HG03064 (cell line): ENCODE measurements at regions not wholly inside any gene's neighbourhood (a gene's known extent, or its start where the extent isn't known, plus 50 kb on each side); places are given as distances from the start of the nearest gene placed in this dataset.

Experiments used
- ATAC-seq: cut with Tn5 transposase; IDR thresholded peaks from one replicate; pipeline ENCODE4 v1.9.1; 2021; ENCODE audit warnings: low read depth; ENCODE audit not compliant: unreplicated experiment

GRCh38 chr2:12227941-12228608 is 481.6 kb downstream of the LPIN1 start:
- no peak for ATAC-seq

- no peak for ATAC-seq
Measured at GRCh38 chr2:12231288-12231687, 484.9 kb downstream of the LPIN1 start.

- no peak for ATAC-seq
Measured at GRCh38 chr2:12232876-12233275, 483.9 kb upstream of the TRIB2 start.

- no peak for ATAC-seq
Measured at GRCh38 chr2:12236136-12236844, 480.4 kb upstream of the TRIB2 start.

GRCh38 chr2:12240206-12240605 is 476.5 kb upstream of the TRIB2 start:
- ATAC-seq = no peak

- ATAC-seq = no peak
Measured at GRCh38 chr2:12243381-12243780, 473.4 kb upstream of the TRIB2 start.

- no peak for ATAC-seq
Measured at GRCh38 chr2:12244070-12244469, 472.7 kb upstream of the TRIB2 start.

- no peak for ATAC-seq
Measured at GRCh38 chr2:12251121-12251520, 465.6 kb upstream of the TRIB2 start.

- no peak for ATAC-seq
Measured at GRCh38 chr2:12251749-12252148, 465.0 kb upstream of the TRIB2 start.

- no peak for ATAC-seq
Measured at GRCh38 chr2:12253167-12253778, 463.5 kb upstream of the TRIB2 start.

- ATAC-seq = no peak
Measured at GRCh38 chr2:12254280-12254860, 462.4 kb upstream of the TRIB2 start.

- ATAC-seq = no peak
Measured at GRCh38 chr2:12256206-12256605, 460.5 kb upstream of the TRIB2 start.

- no peak for ATAC-seq
Measured at GRCh38 chr2:12257476-12257875, 459.3 kb upstream of the TRIB2 start.

- no peak for ATAC-seq
Measured at GRCh38 chr2:12259493-12259892, 457.2 kb upstream of the TRIB2 start.

- ATAC-seq = no peak
Measured at GRCh38 chr2:12261986-12262680, 454.6 kb upstream of the TRIB2 start.

GRCh38 chr2:12262681-12263436 is 453.9 kb upstream of the TRIB2 start:
- no peak for ATAC-seq

- ATAC-seq = no peak
Measured at GRCh38 chr2:12263730-12264129, 453.0 kb upstream of the TRIB2 start.

GRCh38 chr2:12264146-12264545 is 452.6 kb upstream of the TRIB2 start:
- no peak for ATAC-seq

GRCh38 chr2:12265646-12266045 is 451.1 kb upstream of the TRIB2 start:
- no peak for ATAC-seq

GRCh38 chr2:12267042-12267441 is 449.7 kb upstream of the TRIB2 start:
- no peak for ATAC-seq
